ENCODE measurements at regions not wholly inside any gene's neighbourhood (a gene's known extent, or its start where the extent isn't known, plus 50 kb on each side); places are given as distances from the start of the nearest gene placed in this dataset.

DNA sequence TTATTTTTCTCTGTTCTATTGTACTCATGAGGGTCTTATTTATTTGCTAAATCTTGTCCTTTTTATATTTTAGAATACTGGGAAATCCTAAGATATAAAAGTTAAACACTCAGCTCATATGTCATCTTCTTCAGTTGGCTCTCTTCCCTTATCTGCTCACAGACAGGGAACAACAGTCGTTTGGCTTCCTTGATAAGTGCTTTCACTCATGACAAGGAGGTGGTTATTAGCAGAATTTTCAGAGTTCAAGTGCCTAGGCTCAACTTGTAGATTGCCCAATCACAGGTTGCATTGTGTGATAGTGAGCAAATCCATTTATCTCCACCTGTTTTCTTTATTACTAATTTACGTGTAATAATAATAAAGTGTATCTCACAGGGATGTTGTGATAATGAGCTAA lies 620.3 kb upstream of the PCDH20 start:
- Histone ChIP-seq H3K36me3 (replicated peaks in 1 of 2) (no peaks in the 10 kb centered on the region), H3K9me3 (replicated peaks in 1 of 3) (no peaks in the 10 kb centered on the region), H3K4me3 (no peak overlapping the region), H3K4me1 (replicated peaks in 1 of 2) (no peaks in the 10 kb centered on the region), H3K27ac (no peak overlapping the region), H3K27me3 (no peaks in the 10 kb centered on the region)
- intact Hi-C loops (cut with DNase I) = no loop called here
- TF ChIP-seq POLR2A (IDR thresholded peaks at IDR 0.05) = no peak
- TF ChIP-seq, protein P1, sequence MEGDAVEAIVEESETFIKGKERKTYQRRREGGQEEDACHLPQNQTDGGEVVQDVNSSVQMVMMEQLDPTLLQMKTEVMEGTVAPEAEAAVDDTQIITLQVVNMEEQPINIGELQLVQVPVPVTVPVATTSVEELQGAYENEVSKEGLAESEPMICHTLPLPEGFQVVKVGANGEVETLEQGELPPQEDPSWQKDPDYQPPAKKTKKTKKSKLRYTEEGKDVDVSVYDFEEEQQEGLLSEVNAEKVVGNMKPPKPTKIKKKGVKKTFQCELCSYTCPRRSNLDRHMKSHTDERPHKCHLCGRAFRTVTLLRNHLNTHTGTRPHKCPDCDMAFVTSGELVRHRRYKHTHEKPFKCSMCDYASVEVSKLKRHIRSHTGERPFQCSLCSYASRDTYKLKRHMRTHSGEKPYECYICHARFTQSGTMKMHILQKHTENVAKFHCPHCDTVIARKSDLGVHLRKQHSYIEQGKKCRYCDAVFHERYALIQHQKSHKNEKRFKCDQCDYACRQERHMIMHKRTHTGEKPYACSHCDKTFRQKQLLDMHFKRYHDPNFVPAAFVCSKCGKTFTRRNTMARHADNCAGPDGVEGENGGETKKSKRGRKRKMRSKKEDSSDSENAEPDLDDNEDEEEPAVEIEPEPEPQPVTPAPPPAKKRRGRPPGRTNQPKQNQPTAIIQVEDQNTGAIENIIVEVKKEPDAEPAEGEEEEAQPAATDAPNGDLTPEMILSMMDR (IDR thresholded peaks at IDR 0.05) = no peak
- DNase-seq = no peak
- WGBS, 4 donors = 36 to 51% (median 45%) methylated on average over 2 of the region's 2 CpGs

DNA sequence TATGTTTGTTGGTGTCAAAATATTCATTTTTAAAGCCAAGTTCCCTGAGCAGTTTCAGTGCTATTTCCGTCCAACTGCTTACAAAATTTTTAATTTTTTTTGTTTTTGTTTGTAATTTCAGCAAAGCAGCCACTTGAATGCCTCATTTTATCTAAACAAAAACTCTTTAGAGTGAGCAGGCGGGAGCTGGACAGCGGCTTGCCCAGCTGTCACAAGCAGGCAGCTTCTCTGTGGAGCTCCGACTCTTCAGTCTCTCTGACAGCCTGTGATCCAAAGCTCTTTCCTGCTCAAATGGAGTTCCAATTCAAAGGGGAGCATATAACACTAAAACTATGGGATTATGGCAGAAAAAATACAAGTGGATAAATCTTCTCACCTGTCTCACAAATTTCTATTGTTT lies 618.3 kb upstream of the PCDH20 start:
- TF ChIP-seq, protein P1 (IDR thresholded peaks at IDR 0.05) = no peak
- TF ChIP-seq POLR2A (IDR thresholded peaks at IDR 0.05) = no peak
- intact Hi-C loops (cut with DNase I) = no loop called here
- no peak for DNase-seq
- H3K4me1 ChIP-seq (replicated peaks in 1 of 2) = no peaks in the 10 kb centered on the region
- H3K36me3 ChIP-seq (replicated peaks in 1 of 2) = no peaks in the 10 kb centered on the region
- 48 to 66% (median 49%) methylated on average over 4 of the region's 4 CpGs for WGBS, 4 donors
- H3K27ac ChIP-seq = no peak overlapping the region
- H3K4me3 ChIP-seq = no peak overlapping the region
- H3K9me3 ChIP-seq (replicated peaks in 1 of 3) = no peaks in the 10 kb centered on the region
- H3K27me3 ChIP-seq = no peaks in the 10 kb centered on the region

DNA sequence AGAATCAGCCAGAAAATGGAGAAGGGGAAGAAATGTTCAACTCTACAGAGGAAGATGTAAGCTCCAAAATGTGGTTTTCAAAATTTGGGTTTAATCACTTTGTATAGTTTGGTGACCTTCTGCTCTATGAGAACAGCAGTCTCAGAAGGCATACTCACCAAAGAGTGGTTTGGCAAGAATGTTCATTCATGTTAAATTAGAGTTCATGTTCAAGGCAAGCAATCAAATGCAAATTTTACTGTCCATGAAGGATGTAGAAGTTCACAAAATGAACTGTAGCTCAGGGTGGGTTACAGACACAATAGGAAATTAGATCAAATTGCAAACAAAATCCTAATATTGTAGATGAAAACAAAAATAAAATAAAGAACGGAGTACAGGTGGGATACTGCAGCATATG lies 606.7 kb upstream of the PCDH20 start:
- Histone ChIP-seq H3K27ac (no peak overlapping the region), H3K27me3 (no peaks in the 10 kb centered on the region), H3K36me3 (replicated peaks in 1 of 2) (no peaks in the 10 kb centered on the region), H3K4me3 (no peak overlapping the region), H3K9me3 (replicated peaks in 1 of 3) (no peaks in the 10 kb centered on the region), H3K4me1 (replicated peaks in 1 of 2) (no peaks in the 10 kb centered on the region)
- WGBS, 4 donors = 75 to 83% (median 79%) methylated on average over 1 of the region's 1 CpG
- DNase-seq = no peak
- TF ChIP-seq, protein P1 (IDR thresholded peaks at IDR 0.05) = no peak
- TF ChIP-seq POLR2A (IDR thresholded peaks at IDR 0.05) = no peak
- intact Hi-C loops (cut with DNase I) = no loop called here

DNA sequence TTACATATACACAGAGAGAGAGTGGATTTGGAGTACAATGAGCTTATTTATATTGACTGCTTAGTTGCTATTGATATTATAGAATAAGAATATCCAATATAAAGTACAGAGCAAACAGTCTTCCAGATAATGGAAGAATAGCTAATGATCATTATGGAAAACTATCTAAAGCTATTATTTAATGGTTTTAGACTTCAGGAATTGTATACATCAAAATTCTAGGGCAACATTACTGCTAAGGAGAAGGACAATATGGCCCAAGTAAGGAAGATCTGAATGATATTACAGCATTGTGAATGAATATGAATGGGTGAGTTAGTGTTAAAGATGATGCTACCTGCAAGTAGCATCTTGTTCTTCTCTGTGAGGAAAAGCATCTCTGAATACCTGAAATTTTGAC lies 604.2 kb upstream of the PCDH20 start:
- no peak overlapping the region for H3K27ac ChIP-seq
- no peak for DNase-seq
- intact Hi-C loops (cut with DNase I) = no loop called here
- no peak overlapping the region for H3K4me3 ChIP-seq
- TF ChIP-seq POLR2A (IDR thresholded peaks at IDR 0.05) = no peak
- TF ChIP-seq, protein P1 (IDR thresholded peaks at IDR 0.05) = no peak
- H3K27me3 ChIP-seq = no peaks in the 10 kb centered on the region
- H3K4me1 ChIP-seq (replicated peaks in 1 of 2) = no peaks in the 10 kb centered on the region
- H3K9me3 ChIP-seq (replicated peaks in 1 of 3) = no peaks in the 10 kb centered on the region
- no peaks in the 10 kb centered on the region for H3K36me3 ChIP-seq (replicated peaks in 1 of 2)
